ENCODE measurements at regions not wholly inside any gene's neighbourhood (a gene's known extent, or its start where the extent isn't known, plus 50 kb on each side); places are given as distances from the start of the nearest gene placed in this dataset.

DNA sequence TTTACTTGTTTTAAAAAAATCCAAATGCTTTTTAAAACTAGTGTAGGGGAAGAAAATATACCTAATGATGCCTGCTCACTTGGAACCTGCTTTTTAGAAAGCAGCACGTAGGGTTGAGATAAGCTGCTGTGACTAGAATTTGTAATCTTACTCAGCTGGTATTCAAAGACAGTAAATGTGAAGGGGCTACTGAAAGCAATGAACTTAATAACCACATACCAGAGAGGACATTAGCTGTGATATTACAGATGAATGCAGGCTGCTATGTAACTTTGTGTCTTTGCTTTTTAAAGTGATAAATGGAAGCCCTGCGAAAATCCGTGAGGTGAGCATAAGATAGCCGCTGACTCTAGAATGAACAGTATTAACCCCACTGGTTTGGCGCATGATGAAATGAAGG lies 124.1 kb downstream of the TRIML1 start:
- Histone ChIP-seq H3K27ac (ENCODE audit: low read length) (no peak overlapping the region), H3K4me1 (ENCODE audit: insufficient read depth, low read length) (no peaks in the 10 kb centered on the region), H3K36me3 (ENCODE audit: low read depth, low read length) (no peaks in the 10 kb centered on the region), H4K20me1 (ENCODE audit: low read length) (no peaks in the 10 kb centered on the region), H3F3A (ENCODE audit: low read length, unreplicated experiment) (no peaks in the 10 kb centered on the region), H3K4me2 (ENCODE audit: low read length) (no peak overlapping the region), H3K79me2 (ENCODE audit: low read length) (no peaks in the 10 kb centered on the region), H2AFZ (ENCODE audit: low read length) (no peak overlapping the region), H3K9me3 (ENCODE audit: low read length) (no peaks in the 10 kb centered on the region), H3K9me2 (replicated peaks; ENCODE audit: low read length) (no peaks in the 10 kb centered on the region), H3K4me3 (ENCODE audit: low read length) (no peak overlapping the region), H3K9ac (ENCODE audit: low read length) (no peak overlapping the region), H3K27me3 (ENCODE audit: low read length) (no peaks in the 10 kb centered on the region)
- ChIA-PET POLR2A (ENCODE audit: unreplicated experiment) (no interaction called here), CTCF (no interaction called here)
- no peak for TF ChIP-seq EZH2 (IDR thresholded peaks at IDR 0.05; ENCODE audit: low read length, unreplicated experiment)
- TF ChIP-seq EZH2phosphoT487 (IDR thresholded peaks at IDR 0.05; ENCODE audit: borderline replicate concordance, low read length), result no peak
- no peak for TF ChIP-seq CTCF (conservative IDR thresholded peaks at IDR 0.05; ENCODE audit: low read depth, low read length)
- intact Hi-C loops (cut with micrococcal nuclease), result no loop called here
- ATAC-seq (no peak), DNase-seq (no peak)
- BruUV-seq (replicated peaks), result no TSS peak

DNA sequence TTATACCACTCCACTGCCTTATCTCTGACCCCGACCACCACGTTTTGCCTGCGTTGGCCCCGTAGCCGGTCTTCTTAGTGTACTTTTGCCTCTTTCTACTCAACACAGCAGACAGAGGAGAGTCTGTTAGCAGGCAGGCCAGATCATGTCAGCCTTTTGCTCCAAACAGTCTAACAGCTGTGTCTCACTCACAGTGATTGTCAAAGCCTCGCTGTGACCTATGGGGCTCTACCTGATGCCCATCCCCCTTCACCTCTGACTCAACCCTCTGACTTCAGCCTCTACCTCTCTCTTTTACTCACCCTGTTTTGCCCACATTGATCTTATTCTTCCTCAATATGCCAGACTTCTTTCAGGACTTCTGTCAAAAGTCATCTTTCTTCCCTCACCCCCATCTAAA lies 127.1 kb downstream of the TRIML1 start:
- no peaks in the 10 kb centered on the region for H3K79me2 ChIP-seq (ENCODE audit: low read length)
- H3K9ac ChIP-seq (ENCODE audit: low read length), result no peak overlapping the region
- ChIA-PET CTCF (no interaction called here), POLR2A (ENCODE audit: unreplicated experiment) (no interaction called here)
- H3K27ac ChIP-seq (ENCODE audit: low read length), result no peak overlapping the region
- TF ChIP-seq EZH2 (IDR thresholded peaks at IDR 0.05; ENCODE audit: low read length, unreplicated experiment) (no peak), CTCF (conservative IDR thresholded peaks at IDR 0.05; ENCODE audit: low read depth, low read length) (no peak), EZH2phosphoT487 (IDR thresholded peaks at IDR 0.05; ENCODE audit: borderline replicate concordance, low read length) (no peak)
- BruUV-seq (replicated peaks), result no TSS peak
- H3F3A ChIP-seq (ENCODE audit: low read length, unreplicated experiment), result no peaks in the 10 kb centered on the region
- H2AFZ ChIP-seq (ENCODE audit: low read length), result no peak overlapping the region
- no peak for ATAC-seq
- H3K36me3 ChIP-seq (ENCODE audit: low read depth, low read length), result no peaks in the 10 kb centered on the region
- H3K27me3 ChIP-seq (ENCODE audit: low read length), result no peaks in the 10 kb centered on the region
- no peaks in the 10 kb centered on the region for H3K9me3 ChIP-seq (ENCODE audit: low read length)
- H3K9me2 ChIP-seq (replicated peaks; ENCODE audit: low read length), result no peaks in the 10 kb centered on the region
- no peak for DNase-seq
- intact Hi-C loops (cut with micrococcal nuclease), result no loop called here
- H3K4me3 ChIP-seq (ENCODE audit: low read length), result no peak overlapping the region
- no peaks in the 10 kb centered on the region for H4K20me1 ChIP-seq (ENCODE audit: low read length)
- no peaks in the 10 kb centered on the region for H3K4me1 ChIP-seq (ENCODE audit: insufficient read depth, low read length)
- no peak overlapping the region for H3K4me2 ChIP-seq (ENCODE audit: low read length)

DNA sequence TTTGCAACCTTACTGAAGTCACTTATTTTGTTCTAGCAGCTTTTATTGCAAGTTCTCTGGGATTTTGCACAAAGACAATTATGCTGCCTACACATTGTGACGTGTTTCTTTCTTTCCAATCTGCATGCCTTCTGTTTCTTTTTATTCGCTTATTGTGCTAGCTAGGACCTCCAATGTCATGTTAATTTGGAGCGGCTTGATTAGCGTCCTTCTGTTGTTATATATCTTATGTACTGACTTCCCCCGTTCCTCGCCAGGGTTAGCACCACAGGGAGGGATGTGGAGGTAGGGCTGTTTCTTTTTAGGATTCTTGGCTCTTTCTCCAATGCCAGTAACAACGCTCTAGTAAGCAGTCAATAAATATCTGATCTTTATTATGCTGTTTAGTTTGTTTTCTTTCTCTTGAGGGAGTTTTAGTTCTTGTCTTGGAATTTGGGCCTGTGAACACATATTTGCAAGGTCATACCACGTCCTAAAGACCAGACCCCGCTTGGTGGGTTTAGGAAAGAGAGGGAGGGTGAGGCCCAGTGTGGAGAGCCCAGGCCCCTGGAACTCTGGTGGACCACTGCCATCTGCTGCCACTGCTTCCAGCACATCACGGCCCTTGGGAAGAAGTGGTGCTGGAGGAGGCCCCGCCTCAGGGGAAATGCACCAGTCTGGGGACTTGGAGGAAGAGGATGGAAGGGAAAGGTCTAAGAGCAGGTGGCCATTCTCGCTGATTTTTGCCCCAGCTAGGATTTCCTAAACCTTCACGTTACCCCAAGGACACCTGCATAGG lies 129.1 kb downstream of the TRIML1 start:
- Histone ChIP-seq H3K79me2 (ENCODE audit: low read length) (no peaks in the 10 kb centered on the region), H3K27ac (ENCODE audit: low read length) (no peak overlapping the region), H3K9me3 (ENCODE audit: low read length) (no peaks in the 10 kb centered on the region), H3K4me2 (ENCODE audit: low read length) (no peak overlapping the region), H3K36me3 (ENCODE audit: low read depth, low read length) (no peaks in the 10 kb centered on the region), H3K9me2 (replicated peaks; ENCODE audit: low read length) (no peaks in the 10 kb centered on the region), H3K4me3 (ENCODE audit: low read length) (no peak overlapping the region), H4K20me1 (ENCODE audit: low read length) (no peaks in the 10 kb centered on the region), H3F3A (ENCODE audit: low read length, unreplicated experiment) (no peaks in the 10 kb centered on the region), H3K27me3 (ENCODE audit: low read length) (no peaks in the 10 kb centered on the region), H2AFZ (ENCODE audit: low read length) (no peak overlapping the region), H3K4me1 (ENCODE audit: insufficient read depth, low read length) (no peaks in the 10 kb centered on the region), H3K9ac (ENCODE audit: low read length) (no peak overlapping the region)
- ChIA-PET CTCF (no interaction called here), POLR2A (ENCODE audit: unreplicated experiment) (no interaction called here)
- intact Hi-C loops (cut with micrococcal nuclease), result no loop called here
- DNase-seq (no peak), ATAC-seq (no peak)
- TF ChIP-seq CTCF (conservative IDR thresholded peaks at IDR 0.05; ENCODE audit: low read depth, low read length) (no peak), EZH2phosphoT487 (IDR thresholded peaks at IDR 0.05; ENCODE audit: borderline replicate concordance, low read length) (no peak), EZH2 (IDR thresholded peaks at IDR 0.05; ENCODE audit: low read length, unreplicated experiment) (no peak)
- BruUV-seq (replicated peaks), result no TSS peak

All from PC-3 (cell line).